ENCODE measurements at regions not wholly inside any gene's neighbourhood (a gene's known extent, or its start where the extent isn't known, plus 50 kb on each side); places are given as distances from the start of the nearest gene placed in this dataset.
"Not testable (repeated sequence)": the region's sequence is repeated elsewhere in the genome, so short reads cannot be mapped to it uniquely, and the experiment has no call there.

- DNase-seq (ENCODE audit: low spot score in 2 of 2, unreplicated experiment in 2 of 2) = no peak
- Mint-ChIP-seq H3K4me3 (no peak overlapping the region), H3K4me1 (no peaks in the 10 kb centered on the region), H3K36me3 (peaks cover 2% of the 10 kb centered on the region), H3K27me3 (ENCODE audit: low read depth) (peaks cover 22% of the 10 kb centered on the region), H3K9me3 (peaks cover 13% of the 10 kb centered on the region), H3K27ac (no peak overlapping the region)
- no peak for TF ChIP-seq CTCF (IDR thresholded peaks at IDR 0.05; ENCODE audit: unreplicated experiment)
Measured at GRCh38 chr10:125243532-125244253, 83.3 kb upstream of the CTBP2 start.

- Mint-ChIP-seq H3K4me1 (no peaks in the 10 kb centered on the region), H3K27me3 (ENCODE audit: low read depth) (peaks cover 2% of the 10 kb centered on the region), H3K27ac (no peak overlapping the region), H3K4me3 (no peak overlapping the region), H3K9me3 (peaks cover 27% of the 10 kb centered on the region), H3K36me3 (peaks cover 7% of the 10 kb centered on the region)
- TF ChIP-seq CTCF (IDR thresholded peaks at IDR 0.05; ENCODE audit: unreplicated experiment) = no peak
- DNase-seq (ENCODE audit: low spot score in 2 of 2, unreplicated experiment in 2 of 2) = no peak
Measured at GRCh38 chr10:125238682-125239081, 78.3 kb upstream of the CTBP2 start.

DNA sequence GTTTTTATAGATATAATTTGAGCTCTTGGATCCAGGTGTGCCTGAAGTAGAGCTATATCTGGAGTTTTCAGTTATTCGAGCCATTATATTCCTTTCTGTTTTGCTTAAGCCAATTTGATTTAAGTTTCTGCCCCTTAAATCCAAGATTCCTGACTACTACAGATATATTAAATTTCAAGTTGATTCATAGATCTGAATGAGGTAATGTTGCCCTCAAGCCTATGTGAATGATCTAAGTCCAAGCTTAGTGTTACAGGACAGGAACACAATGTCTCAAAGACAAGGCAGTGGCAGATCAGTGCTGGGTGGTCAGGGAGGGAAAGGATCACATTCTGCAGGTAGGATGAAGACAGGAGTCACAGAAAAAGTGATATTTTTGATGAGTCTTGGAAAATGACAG, 75.7 kb upstream of the CTBP2 start:
- Mint-ChIP-seq H3K4me1 (peaks cover 15% of the 10 kb centered on the region), H3K4me3 (no peak overlapping the region), H3K27me3 (ENCODE audit: low read depth) (no peaks in the 10 kb centered on the region), H3K27ac (no peak overlapping the region), H3K9me3 (peaks cover 27% of the 10 kb centered on the region), H3K36me3 (peaks cover 7% of the 10 kb centered on the region)
- TF ChIP-seq CTCF (IDR thresholded peaks at IDR 0.05; ENCODE audit: unreplicated experiment) = no peak
- DNase-seq (ENCODE audit: low spot score in 2 of 2, unreplicated experiment in 2 of 2) = no peak

DNA sequence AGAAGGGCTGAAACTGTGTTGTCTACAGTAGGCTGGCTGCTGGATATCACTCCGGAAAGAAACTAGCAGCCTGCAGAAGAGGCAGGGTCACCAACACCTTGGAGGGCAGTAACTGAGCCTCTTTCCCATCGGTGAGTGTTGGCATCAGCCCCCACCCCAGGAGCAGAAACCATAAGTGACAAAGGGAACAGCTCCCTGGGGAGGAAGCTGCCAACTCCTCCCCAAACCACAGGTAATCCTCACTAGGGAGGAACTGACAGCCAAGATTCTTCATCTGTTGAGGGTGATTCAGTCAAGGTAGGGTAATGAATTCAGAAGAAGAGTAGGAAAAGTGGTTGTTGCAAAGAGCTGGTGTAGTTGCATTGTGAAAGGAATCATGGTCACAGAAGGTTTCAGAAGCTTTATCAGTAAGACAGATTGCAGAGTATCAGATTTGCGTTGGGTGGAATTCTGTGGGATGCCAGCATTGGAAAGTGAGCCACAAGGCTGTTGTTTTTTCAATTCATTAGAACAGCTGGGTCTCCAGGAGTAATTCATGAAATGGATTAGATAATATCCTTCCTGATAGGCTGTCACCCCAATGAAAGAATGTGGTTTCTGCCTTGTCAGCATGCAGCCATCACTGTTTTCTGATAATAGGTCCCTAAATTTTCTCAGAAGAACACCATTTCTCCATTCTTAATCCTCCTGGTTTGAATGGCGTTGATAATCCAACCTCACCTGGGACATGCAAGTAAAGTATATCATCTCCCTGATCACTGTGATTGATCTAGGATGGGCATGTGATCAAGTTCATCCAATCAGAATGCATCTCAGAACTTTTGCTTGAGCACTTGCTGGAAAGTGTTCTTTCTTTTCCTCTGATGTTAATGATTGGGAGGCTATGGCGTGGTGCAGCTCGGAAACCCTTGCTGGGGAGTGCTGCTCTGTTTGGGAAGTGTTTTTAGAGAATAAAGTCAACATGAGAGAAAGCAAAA, 75.0 kb upstream of the CTBP2 start:
- Mint-ChIP-seq H3K27ac (no peak overlapping the region), H3K27me3 (ENCODE audit: low read depth) (no peaks in the 10 kb centered on the region), H3K4me1 (peaks cover 16% of the 10 kb centered on the region), H3K4me3 (no peak overlapping the region), H3K36me3 (peaks cover 7% of the 10 kb centered on the region), H3K9me3 (peaks cover 27% of the 10 kb centered on the region)
- TF ChIP-seq CTCF (IDR thresholded peaks at IDR 0.05; ENCODE audit: unreplicated experiment) = no peak
- no peak for DNase-seq (ENCODE audit: low spot score in 2 of 2, unreplicated experiment in 2 of 2)

- H3K4me3 Mint-ChIP-seq; H3K27me3 Mint-ChIP-seq (ENCODE audit: low read depth); H3K27ac Mint-ChIP-seq; H3K36me3 Mint-ChIP-seq; DNase-seq (ENCODE audit: low spot score in 2 of 2, unreplicated experiment in 2 of 2): not testable (repeated sequence)
- Mint-ChIP-seq H3K4me1 (peaks cover 16% of the 10 kb centered on the region), H3K9me3 (peaks cover 22% of the 10 kb centered on the region)
Measured at GRCh38 chr10:125234576-125234975, 74.2 kb upstream of the CTBP2 start.

DNA sequence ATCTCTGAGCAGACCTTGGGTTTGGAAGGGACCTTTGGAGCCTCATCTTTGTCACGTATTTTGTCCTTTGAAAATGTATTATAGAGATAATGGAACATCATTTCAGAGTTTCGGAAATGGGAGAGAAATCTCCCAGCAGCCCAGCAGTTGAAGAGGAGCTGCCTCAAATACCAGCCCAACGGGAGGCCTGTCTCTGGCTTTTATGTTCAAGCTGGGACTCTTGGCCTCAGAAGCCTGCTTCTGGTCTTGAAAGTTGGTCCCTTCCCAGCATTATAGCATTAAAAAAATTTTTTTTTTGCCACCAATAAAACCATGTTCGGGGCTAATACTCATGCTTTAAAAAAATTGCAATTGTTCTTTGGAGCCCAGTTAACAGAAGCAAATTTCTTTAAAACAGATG, 73.4 kb upstream of the CTBP2 start:
- no peak overlapping the region for H3K27ac Mint-ChIP-seq
- peaks cover 16% of the 10 kb centered on the region for H3K4me1 Mint-ChIP-seq
- H3K9me3 Mint-ChIP-seq = peaks cover 14% of the 10 kb centered on the region
- no peak for DNase-seq (ENCODE audit: low spot score in 2 of 2, unreplicated experiment in 2 of 2)
- peaks cover 5% of the 10 kb centered on the region for H3K36me3 Mint-ChIP-seq
- no peak for TF ChIP-seq CTCF (IDR thresholded peaks at IDR 0.05; ENCODE audit: unreplicated experiment)
- H3K27me3 Mint-ChIP-seq (ENCODE audit: low read depth) = no peaks in the 10 kb centered on the region
- no peak overlapping the region for H3K4me3 Mint-ChIP-seq

Data from mesothelial cell of epicardium (in vitro differentiated cells).